Endodermal cell (in vitro differentiated cells): ENCODE measurements at regions not wholly inside any gene's neighbourhood (a gene's known extent, or its start where the extent isn't known, plus 50 kb on each side); places are given as distances from the start of the nearest gene placed in this dataset.

Experiments used
- DNase-seq: peaks from one replicate; pipeline ENCODE4 v3.0.0-alpha.2; 2017
- H3K27ac ChIP-seq: 2 replicates; pipeline ENCODE4 v1.5.1; 2013; ENCODE audit warnings: mild to moderate bottlenecking, low read depth, low read length, moderate library complexity
- H3K27me3 ChIP-seq: 2 replicates; pipeline ENCODE4 v1.6.1; 2013; ENCODE audit warnings: mild to moderate bottlenecking, low read length, moderate library complexity; ENCODE audit not compliant: insufficient read depth, control insufficient read depth, poor library complexity, severe bottlenecking
- H3K36me3 ChIP-seq: 2 replicates; pipeline ENCODE4 v1.7.0; 2013; ENCODE audit warnings: mild to moderate bottlenecking, low read length, moderate library complexity; ENCODE audit not compliant: control insufficient read depth, insufficient read depth
- H3K4me1 ChIP-seq: one replicate; pipeline ENCODE4 v1.7.0; 2013; ENCODE audit warnings: low read length; ENCODE audit not compliant: control insufficient read depth, insufficient read depth
- H3K4me3 ChIP-seq: 2 replicates; pipeline ENCODE4 v1.5.1; 2013; ENCODE audit warnings: mild to moderate bottlenecking, low read length, moderate library complexity
- H3K9ac ChIP-seq: 2 replicates; pipeline ENCODE4 v1.6.1; 2013; ENCODE audit warnings: mild to moderate bottlenecking, low read length, moderate library complexity; ENCODE audit not compliant: poor library complexity, severe bottlenecking; ENCODE audit errors: extremely low read depth
- H3K9me3 ChIP-seq: 2 replicates; pipeline ENCODE4 v1.6.1; 2013; ENCODE audit warnings: mild to moderate bottlenecking, low read length, moderate library complexity; ENCODE audit not compliant: control insufficient read depth
- H3K27ac Mint-ChIP-seq: 2 replicates; pipeline ENCODE4 v1.8.0; 2020; ENCODE audit warnings: mixed read lengths
- H3K27me3 Mint-ChIP-seq: 2 replicates; pipeline ENCODE4 v1.8.0; 2021; ENCODE audit warnings: mild to moderate bottlenecking, mixed read lengths; ENCODE audit not compliant: insufficient read depth
- H3K36me3 Mint-ChIP-seq: 2 replicates; pipeline ENCODE4 v1.8.0; 2020; ENCODE audit warnings: low read depth, mixed read lengths
- H3K4me1 Mint-ChIP-seq: 2 replicates; pipeline ENCODE4 v1.8.0; 2020; ENCODE audit warnings: mixed read lengths
- H3K4me3 Mint-ChIP-seq: 2 replicates; pipeline ENCODE4 v1.8.0; 2020; ENCODE audit warnings: mild to moderate bottlenecking, moderate library complexity, mixed read lengths
- H3K9me3 Mint-ChIP-seq: 2 replicates; pipeline ENCODE4 v1.8.0; 2020; ENCODE audit warnings: mild to moderate bottlenecking, mixed read lengths
- CTCF ChIP-seq: fragments of 200-600 bp; sonication (generic); conservative IDR thresholded peaks from 2 replicates; pipeline ENCODE4 v1.5.0; 2021; ENCODE audit warnings: antibody characterized with exemption, mild to moderate bottlenecking
- WGBS, 2 experiments: methylation state at CpG; one replicate each; pipeline versions ENCODE4 v1.1.5 to v1.1.7; 2013; ENCODE audit warnings: missing lambda C conversion rate in 2 of 2, mixed read lengths in 1 of 2; ENCODE audit not compliant: insufficient coverage in 1 of 2, insufficient read length in 1 of 2; 5-methylcytosine and 5-hydroxymethylcytosine counted together

GRCh38 chr10:56012101-56012500, 349.0 kb downstream of the ZWINT start:
- no peak overlapping the region for H3K27ac Mint-ChIP-seq

GRCh38 chr10:56003555-56003954, 357.5 kb downstream of the ZWINT start:
- H3K9me3 Mint-ChIP-seq, result no peaks in the 10 kb centered on the region
- H3K4me3 ChIP-seq, result no peak overlapping the region
- H3K36me3 ChIP-seq, result no peaks in the 10 kb centered on the region
- WGBS, 2 experiments, result no CpG with 5 or more reads among the region's 2 CpGs
- no peaks in the 10 kb centered on the region for H3K27me3 ChIP-seq
- H3K27me3 Mint-ChIP-seq, result no peaks in the 10 kb centered on the region
- no peak overlapping the region for H3K27ac Mint-ChIP-seq
- H3K4me3 Mint-ChIP-seq, result no peak overlapping the region
- H3K9me3 ChIP-seq, result no peaks in the 10 kb centered on the region
- H3K4me1 Mint-ChIP-seq, result no peaks in the 10 kb centered on the region
- no peak overlapping the region for H3K27ac ChIP-seq
- TF ChIP-seq CTCF, result no peak
- H3K4me1 ChIP-seq, result no peaks in the 10 kb centered on the region
- H3K36me3 Mint-ChIP-seq, result no peaks in the 10 kb centered on the region
- no peak overlapping the region for H3K9ac ChIP-seq
- DNase-seq, result no peak

More at GRCh38 chr10:56012101-56012500, 349.0 kb downstream of the ZWINT start:
- Histone ChIP-seq H3K4me1 (no peaks in the 10 kb centered on the region), H3K27me3 (no peaks in the 10 kb centered on the region), H3K27ac (no peak overlapping the region), H3K36me3 (no peaks in the 10 kb centered on the region), H3K9ac (no peak overlapping the region), H3K4me3 (no peak overlapping the region), H3K9me3 (no peaks in the 10 kb centered on the region)
- TF ChIP-seq CTCF, result no peak
- peak; percentile 40 for DNase-seq
- Mint-ChIP-seq H3K4me3 (no peak overlapping the region), H3K27me3 (no peaks in the 10 kb centered on the region), H3K4me1 (no peaks in the 10 kb centered on the region), H3K9me3 (peaks cover 1% of the 10 kb centered on the region), H3K36me3 (no peaks in the 10 kb centered on the region)

- WGBS, 2 experiments, result 90 to 93% methylated on average over 2 of the region's 3 CpGs
- no peaks in the 10 kb centered on the region for H3K36me3 ChIP-seq
- Mint-ChIP-seq H3K9me3 (no peaks in the 10 kb centered on the region), H3K27ac (no peak overlapping the region), H3K36me3 (no peaks in the 10 kb centered on the region), H3K4me3 (no peak overlapping the region), H3K4me1 (peaks cover 13% of the 10 kb centered on the region), H3K27me3 (no peaks in the 10 kb centered on the region)
- no peaks in the 10 kb centered on the region for H3K27me3 ChIP-seq
- H3K9ac ChIP-seq, result no peak overlapping the region
- no peak overlapping the region for H3K4me3 ChIP-seq
- no peak overlapping the region for H3K27ac ChIP-seq
- no peaks in the 10 kb centered on the region for H3K4me1 ChIP-seq
- no peak for DNase-seq
- peak; percentile 69 for TF ChIP-seq CTCF
- no peaks in the 10 kb centered on the region for H3K9me3 ChIP-seq
Measured at GRCh38 chr10:55989188-55989587, 371.9 kb downstream of the ZWINT start.
